ENCODE measurements at regions not wholly inside any gene's neighbourhood (a gene's known extent, or its start where the extent isn't known, plus 50 kb on each side); places are given as distances from the start of the nearest gene placed in this dataset.
"Not testable (repeated sequence)": the region's sequence is repeated elsewhere in the genome, so short reads cannot be mapped to it uniquely, and the experiment has no call there.

DNA sequence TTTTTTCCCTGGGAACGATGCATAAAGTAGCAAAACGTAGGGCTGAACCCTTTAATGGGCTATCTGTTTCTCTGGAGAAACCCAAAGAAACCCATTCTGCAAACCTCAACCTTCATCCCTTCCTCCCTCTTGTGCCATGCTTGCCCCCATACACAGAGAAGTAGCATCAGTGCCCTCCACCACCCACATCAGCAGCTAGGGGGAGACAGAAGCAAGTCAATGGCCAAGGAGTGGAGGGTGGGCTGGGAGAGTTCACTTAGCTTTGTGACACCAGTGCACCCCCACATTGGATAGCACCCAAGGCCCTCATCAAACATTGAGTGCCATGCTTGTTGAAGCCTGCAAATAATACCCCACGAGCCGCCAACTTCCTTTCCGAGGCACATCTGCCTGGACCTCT lies 282.4 kb downstream of the ABCC12 start:
- H3K27ac ChIP-seq, result no peak overlapping the region
- no peak for TF ChIP-seq ZFX (IDR thresholded peaks at IDR 0.05; ENCODE audit: borderline replicate concordance)
- TF ChIP-seq, protein P1, sequence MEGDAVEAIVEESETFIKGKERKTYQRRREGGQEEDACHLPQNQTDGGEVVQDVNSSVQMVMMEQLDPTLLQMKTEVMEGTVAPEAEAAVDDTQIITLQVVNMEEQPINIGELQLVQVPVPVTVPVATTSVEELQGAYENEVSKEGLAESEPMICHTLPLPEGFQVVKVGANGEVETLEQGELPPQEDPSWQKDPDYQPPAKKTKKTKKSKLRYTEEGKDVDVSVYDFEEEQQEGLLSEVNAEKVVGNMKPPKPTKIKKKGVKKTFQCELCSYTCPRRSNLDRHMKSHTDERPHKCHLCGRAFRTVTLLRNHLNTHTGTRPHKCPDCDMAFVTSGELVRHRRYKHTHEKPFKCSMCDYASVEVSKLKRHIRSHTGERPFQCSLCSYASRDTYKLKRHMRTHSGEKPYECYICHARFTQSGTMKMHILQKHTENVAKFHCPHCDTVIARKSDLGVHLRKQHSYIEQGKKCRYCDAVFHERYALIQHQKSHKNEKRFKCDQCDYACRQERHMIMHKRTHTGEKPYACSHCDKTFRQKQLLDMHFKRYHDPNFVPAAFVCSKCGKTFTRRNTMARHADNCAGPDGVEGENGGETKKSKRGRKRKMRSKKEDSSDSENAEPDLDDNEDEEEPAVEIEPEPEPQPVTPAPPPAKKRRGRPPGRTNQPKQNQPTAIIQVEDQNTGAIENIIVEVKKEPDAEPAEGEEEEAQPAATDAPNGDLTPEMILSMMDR (IDR thresholded peaks at IDR 0.05), result peak; percentile 50

DNA sequence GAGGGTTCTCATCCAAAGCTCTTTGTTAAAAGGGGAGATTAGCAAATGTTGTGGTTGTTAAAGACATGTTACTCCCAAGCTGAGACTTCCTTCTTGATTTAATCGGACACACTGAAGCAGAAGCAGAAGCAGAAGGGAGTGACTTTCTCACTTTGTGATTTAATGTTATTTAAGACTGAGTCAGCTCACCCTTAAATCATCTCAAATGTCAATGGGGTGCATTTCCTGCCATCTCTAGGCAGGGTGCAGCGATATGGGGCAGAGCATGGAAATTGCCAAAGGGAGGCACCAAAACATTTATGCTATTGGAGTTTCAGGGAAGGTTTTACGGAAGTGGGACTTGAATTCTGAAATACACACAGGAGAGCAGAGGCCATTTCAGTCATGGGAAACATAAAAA lies 283.6 kb downstream of the ABCC12 start:
- no peak overlapping the region for H3K27ac ChIP-seq
- no peak for TF ChIP-seq ZFX (IDR thresholded peaks at IDR 0.05; ENCODE audit: borderline replicate concordance)
- TF ChIP-seq, protein P1 (IDR thresholded peaks at IDR 0.05), result no peak

DNA sequence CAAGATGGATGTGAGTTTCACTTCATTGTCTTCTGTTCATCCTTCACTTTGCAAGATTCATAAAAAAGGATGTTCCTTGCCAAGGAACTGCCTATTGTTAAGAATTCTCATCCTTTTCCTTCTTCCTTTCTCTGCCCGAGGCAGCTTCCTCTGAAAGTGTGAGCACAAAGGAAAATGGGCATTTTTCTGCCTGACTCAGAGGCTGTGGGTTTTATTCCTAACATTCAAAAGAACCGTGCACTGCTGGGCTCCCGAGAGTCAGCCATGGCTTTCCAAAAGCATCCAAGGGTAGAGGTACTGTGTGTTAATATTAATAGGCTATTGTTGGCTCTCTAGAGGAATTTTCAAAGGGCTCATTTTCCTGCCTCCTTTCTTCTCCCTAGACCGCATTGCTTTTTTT lies 289.4 kb downstream of the ABCC12 start:
- H3K27ac ChIP-seq, result no peak overlapping the region

DNA sequence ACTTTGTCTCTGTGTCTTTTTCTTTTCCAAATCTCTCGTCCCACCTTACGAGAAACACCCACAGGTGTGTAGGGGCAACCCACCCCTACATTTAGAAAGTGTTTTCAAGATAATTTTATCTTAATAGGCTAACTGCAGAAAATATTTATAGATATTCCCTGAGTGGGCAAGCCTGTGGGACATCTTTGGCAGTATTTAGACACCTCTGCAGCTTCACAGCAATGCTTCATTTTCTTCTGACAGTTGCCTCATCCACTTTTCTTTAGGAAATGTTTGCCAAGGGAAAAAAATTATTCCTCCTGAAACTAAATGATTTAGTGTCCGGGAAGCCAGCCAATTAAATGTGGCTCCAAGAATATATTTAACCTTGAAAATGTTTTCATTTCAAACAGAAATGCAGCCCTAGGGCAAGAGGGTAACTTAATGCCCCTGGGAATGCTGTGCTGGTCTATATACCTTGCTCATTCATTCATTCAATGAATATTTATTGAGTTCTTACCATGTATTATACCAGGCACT lies 290.4 kb downstream of the ABCC12 start:
- TF ChIP-seq, protein P1 (IDR thresholded peaks at IDR 0.05), result no peak
- no peak for TF ChIP-seq ZFX (IDR thresholded peaks at IDR 0.05; ENCODE audit: borderline replicate concordance)
- H3K27ac ChIP-seq, result no peak overlapping the region

More for the DNA sequence above, 289.4 kb downstream of the ABCC12 start:
- TF ChIP-seq, protein P1 (IDR thresholded peaks at IDR 0.05), result no peak
- no peak for TF ChIP-seq ZFX (IDR thresholded peaks at IDR 0.05; ENCODE audit: borderline replicate concordance)

DNA sequence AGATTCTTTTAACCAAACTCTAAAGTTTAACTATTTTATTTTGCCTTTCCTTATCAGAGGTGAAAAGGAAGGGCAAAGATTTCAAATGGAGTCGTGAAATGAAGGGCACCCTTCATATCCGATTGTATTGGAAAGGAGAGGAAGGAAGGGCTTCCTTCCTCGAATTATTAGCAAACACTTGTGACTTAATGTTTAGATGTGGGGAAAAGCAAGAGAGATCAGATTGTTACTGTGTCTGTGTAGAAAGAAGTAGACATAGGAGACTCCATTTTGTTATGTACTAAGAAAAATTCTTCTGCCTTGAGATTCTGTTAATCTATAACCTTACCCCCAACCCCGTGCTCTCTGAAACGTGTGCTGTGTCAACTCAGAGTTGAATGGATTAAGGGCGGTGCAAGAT lies 291.5 kb downstream of the ABCC12 start:
- H3K27ac ChIP-seq, result not testable (repeated sequence)

GRCh38 chr16:47861999-47862398 lies 293.8 kb downstream of the ABCC12 start:
- H3K27ac ChIP-seq, result no peak overlapping the region
- TF ChIP-seq ZFX (IDR thresholded peaks at IDR 0.05; ENCODE audit: borderline replicate concordance), result no peak
- TF ChIP-seq, protein P1 (IDR thresholded peaks at IDR 0.05), result no peak

DNA sequence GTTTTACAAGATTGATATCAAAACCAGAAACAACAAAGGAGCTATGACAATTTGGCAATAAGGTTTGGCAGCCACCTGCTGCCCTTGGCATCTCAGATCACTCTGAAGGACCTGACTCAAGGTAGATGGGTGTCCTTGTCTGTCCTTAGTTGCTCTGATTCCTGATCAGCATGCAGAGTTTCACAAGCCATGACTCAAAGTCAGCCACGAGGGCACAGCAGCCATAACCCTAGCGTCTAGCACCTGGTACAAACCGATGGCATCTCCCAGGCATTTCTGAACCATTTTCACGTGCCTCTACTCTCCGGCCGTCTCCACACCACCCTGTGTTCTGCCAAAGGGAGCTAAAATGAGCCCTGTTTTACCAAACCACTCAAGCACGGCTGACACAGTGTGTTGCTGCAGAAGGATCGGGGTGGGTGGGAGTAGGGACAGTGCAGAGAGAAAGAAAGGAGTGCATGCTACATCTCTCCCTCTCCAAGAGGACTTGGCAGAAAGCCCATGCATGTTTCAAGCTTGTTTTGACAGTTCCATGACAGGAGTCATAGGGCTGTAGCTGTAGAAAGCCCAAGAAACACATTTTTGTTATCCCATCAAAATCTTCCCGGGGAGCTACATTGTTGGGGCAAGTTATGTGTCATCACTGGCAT lies 297.3 kb downstream of the ABCC12 start:
- TF ChIP-seq, protein P1 (IDR thresholded peaks at IDR 0.05), result no peak
- no peak for TF ChIP-seq ZFX (IDR thresholded peaks at IDR 0.05; ENCODE audit: borderline replicate concordance)
- no peak overlapping the region for H3K27ac ChIP-seq

GRCh38 chr16:47855431-47855830 lies 300.4 kb downstream of the ABCC12 start:
- H3K27ac ChIP-seq, result no peak overlapping the region
- TF ChIP-seq, protein P1 (IDR thresholded peaks at IDR 0.05), result no peak
- TF ChIP-seq ZFX (IDR thresholded peaks at IDR 0.05; ENCODE audit: borderline replicate concordance), result no peak

Data from 22Rv1 (cell line).